Uterus (tissue), 2 donors: ENCODE measurements at regions not wholly inside any gene's neighbourhood (a gene's known extent, or its start where the extent isn't known, plus 50 kb on each side); places are given as distances from the start of the nearest gene placed in this dataset.

Source experiments
- POLR2A ChIP-seq, 2 donors: fragments of 450-650 bp; IDR thresholded peaks; one replicate each; pipeline ENCODE4 v1.6.1; 2016; ENCODE audit warnings: antibody characterized with exemption in 2 of 2, mild to moderate bottlenecking in 1 of 2, moderate library complexity in 1 of 2
- TF ChIP-seq, protein P1 (sequence below), 4 experiments: fragments of 200-600 bp in 2 of 4; fragments of 450-650 bp in 2 of 4; sonication (generic) in 2 of 4; IDR thresholded peaks; one replicate each; pipeline ENCODE4 v1.5.1; 2016 to 2019; ENCODE audit warnings: antibody characterized with exemption in 4 of 4, mild to moderate bottlenecking in 2 of 4, moderate library complexity in 1 of 4

GRCh38 chr6:85010865-85011264, 246.5 kb upstream of the TBX18 start:
- TF ChIP-seq, protein P1, sequence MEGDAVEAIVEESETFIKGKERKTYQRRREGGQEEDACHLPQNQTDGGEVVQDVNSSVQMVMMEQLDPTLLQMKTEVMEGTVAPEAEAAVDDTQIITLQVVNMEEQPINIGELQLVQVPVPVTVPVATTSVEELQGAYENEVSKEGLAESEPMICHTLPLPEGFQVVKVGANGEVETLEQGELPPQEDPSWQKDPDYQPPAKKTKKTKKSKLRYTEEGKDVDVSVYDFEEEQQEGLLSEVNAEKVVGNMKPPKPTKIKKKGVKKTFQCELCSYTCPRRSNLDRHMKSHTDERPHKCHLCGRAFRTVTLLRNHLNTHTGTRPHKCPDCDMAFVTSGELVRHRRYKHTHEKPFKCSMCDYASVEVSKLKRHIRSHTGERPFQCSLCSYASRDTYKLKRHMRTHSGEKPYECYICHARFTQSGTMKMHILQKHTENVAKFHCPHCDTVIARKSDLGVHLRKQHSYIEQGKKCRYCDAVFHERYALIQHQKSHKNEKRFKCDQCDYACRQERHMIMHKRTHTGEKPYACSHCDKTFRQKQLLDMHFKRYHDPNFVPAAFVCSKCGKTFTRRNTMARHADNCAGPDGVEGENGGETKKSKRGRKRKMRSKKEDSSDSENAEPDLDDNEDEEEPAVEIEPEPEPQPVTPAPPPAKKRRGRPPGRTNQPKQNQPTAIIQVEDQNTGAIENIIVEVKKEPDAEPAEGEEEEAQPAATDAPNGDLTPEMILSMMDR (IDR thresholded peaks at IDR 0.05), result no peak
- TF ChIP-seq POLR2A (IDR thresholded peaks at IDR 0.05), result no peak
